AG10803 (cell line): ENCODE measurements at regions not wholly inside any gene's neighbourhood (a gene's known extent, or its start where the extent isn't known, plus 50 kb on each side); places are given as distances from the start of the nearest gene placed in this dataset.

Experiments used
- DNase-seq: peaks from one replicate; pipeline ENCODE4 v3.0.0; 2010; ENCODE audit warnings: low read depth
- H3K4me3 ChIP-seq: 2 replicates; pipeline ENCODE4 v1.5.1; 2011; ENCODE audit warnings: mild to moderate bottlenecking, low read length, control low read depth
- CTCF ChIP-seq: conservative IDR thresholded peaks from 2 replicates; pipeline ENCODE4 v1.5.1; 2011; ENCODE audit warnings: mild to moderate bottlenecking, low read length, control low read depth, inconsistent platforms

GRCh38 chr15:69576948-69577351, 124.3 kb downstream of the RPLP1 start:
- no peak for TF ChIP-seq CTCF
- no peak for DNase-seq
- H3K4me3 ChIP-seq: no peak overlapping the region

GRCh38 chr15:69577397-69577796, 124.8 kb downstream of the RPLP1 start:
- H3K4me3 ChIP-seq: no peak overlapping the region
- TF ChIP-seq CTCF: no peak
- no peak for DNase-seq

- TF ChIP-seq CTCF: no peak
- H3K4me3 ChIP-seq: no peak overlapping the region
- DNase-seq: no peak
These were observed 125.6 kb downstream of the RPLP1 start for GRCh38 chr15:69578252-69578651.

- DNase-seq: no peak
- H3K4me3 ChIP-seq: no peak overlapping the region
- no peak for TF ChIP-seq CTCF
These were observed 126.4 kb downstream of the RPLP1 start for GRCh38 chr15:69578787-69579583.

GRCh38 chr15:69579950-69580618, 127.5 kb downstream of the RPLP1 start:
- no peak for DNase-seq
- no peak overlapping the region for H3K4me3 ChIP-seq
- TF ChIP-seq CTCF: no peak

- H3K4me3 ChIP-seq: no peak overlapping the region
- TF ChIP-seq CTCF: no peak
- no peak for DNase-seq
These were observed 131.0 kb downstream of the RPLP1 start for GRCh38 chr15:69583626-69584025.

- TF ChIP-seq CTCF: no peak
- H3K4me3 ChIP-seq: no peak overlapping the region
- DNase-seq: no peak
These were observed 133.3 kb downstream of the RPLP1 start for GRCh38 chr15:69585937-69586336.
